HG03521 (cell line): ENCODE measurements at regions not wholly inside any gene's neighbourhood (a gene's known extent, or its start where the extent isn't known, plus 50 kb on each side); places are given as distances from the start of the nearest gene placed in this dataset.
"Not testable (repeated sequence)": the region's sequence is repeated elsewhere in the genome, so short reads cannot be mapped to it uniquely, and the experiment has no call there.

ENCODE experiments used
- ATAC-seq: cut with Tn5 transposase; IDR thresholded peaks from one replicate; pipeline ENCODE4 v1.9.1; 2021; ENCODE audit warnings: mild to moderate bottlenecking, moderate library complexity; ENCODE audit not compliant: unreplicated experiment

DNA sequence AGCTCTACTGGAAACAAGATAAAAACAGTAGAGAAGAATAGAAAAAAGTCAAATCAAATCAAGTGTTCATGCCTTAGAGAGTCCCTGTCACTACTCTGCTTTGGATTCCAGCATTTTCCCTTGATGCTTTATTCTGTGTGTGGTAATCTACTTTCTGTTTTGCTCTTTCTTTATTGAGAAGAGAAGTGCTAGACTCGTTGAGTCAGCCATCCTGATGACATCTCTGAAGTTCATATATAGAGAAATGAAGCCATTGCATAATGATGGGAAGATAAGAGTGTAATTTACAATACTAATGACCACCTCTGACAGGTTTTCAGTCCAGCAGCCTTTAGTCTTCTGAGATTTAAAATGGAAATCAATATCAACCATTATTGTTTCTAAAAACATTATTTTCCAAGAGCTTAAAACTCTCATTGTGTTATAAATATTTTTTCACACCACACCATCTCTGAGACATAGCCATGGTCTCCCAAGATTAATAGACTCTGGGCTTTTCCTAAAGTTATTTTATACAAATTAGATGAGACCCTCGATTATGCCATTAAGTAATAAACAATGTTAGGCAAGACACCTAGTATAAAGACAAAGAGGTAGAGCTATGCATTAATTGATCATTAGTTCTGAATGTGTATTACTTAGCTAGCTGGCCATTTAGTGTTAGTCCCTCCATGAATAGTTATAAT is 679.0 kb upstream of the ACVR2A start:
- no peak for ATAC-seq

DNA sequence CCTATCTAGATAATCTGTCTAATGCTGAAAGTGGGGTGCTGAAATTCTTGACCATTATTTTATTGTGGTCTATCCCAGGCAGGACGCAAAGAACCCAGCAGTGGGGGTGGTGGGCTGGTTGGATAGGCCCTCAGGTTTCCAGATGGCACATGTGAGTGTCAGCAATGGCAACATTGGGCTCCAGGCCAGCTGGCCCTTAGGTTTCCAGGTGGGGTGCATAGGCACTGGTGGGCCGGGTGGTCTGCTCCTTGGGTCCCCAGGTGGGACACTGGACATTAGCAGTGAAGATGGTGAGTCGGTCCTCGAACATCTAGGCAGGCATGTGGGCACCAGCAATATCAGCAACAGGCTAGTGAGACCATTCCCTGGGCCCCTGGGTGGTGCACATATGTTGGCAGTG is 680.3 kb upstream of the ACVR2A start:
- no peak for ATAC-seq

DNA sequence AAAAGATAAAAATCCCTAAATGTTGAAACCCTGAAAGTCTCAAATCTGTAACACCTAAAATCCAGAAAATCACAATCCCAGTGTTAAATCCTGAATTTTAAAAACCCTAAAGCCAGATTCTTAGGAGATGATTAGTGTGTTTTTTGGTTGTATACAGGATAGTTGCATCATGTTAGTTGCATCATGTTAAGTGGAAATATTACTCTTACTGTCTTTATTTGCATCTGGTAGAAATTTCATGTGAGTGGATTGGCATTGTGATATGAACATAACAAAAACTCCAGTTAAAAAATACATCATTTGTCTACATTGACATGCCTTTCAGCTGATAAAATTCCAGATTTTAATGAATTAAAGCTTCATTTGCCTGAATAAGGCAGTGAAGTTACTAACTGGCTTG is 683.1 kb upstream of the ACVR2A start:
- ATAC-seq = no peak

DNA sequence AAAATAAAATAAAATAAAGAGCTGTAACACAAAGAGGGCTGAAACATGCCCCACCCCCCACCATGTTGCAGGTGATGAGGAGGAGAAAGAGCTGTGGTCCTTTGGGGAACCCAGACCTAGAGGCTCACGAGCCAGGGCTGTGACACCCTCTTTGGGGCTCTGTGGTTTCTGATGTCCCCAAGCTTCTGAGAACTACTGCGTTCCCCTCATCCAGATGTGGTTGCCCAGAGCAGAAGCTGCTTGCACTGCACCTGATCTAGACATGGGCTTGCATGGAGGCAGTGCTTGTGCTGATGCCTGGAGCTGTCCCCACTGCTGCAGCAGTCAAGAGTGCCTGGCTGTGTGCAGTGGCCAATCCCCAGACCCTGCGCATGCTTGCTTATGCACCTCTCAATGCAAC is 687.9 kb upstream of the ACVR2A start:
- ATAC-seq = no peak

DNA sequence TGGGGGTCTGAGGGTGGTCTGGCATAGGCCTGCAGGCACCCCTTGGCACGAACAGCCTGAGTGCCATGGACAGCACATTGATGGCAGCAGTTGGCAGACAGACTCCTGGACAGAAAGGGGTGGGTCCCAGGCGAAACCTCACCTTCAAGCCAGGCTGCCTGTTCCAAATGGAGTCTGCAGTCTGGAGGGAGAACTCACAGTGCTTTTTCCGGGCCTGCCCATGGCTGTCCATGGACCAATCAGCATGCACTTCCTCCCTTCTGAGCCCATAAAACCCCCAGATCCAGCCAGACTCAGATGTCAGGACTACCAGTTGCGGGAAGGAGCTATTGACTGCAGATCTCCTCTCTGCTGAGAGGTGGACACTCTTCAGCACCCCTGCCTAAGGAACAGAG is 694.6 kb upstream of the ACVR2A start:
- ATAC-seq = no peak

DNA sequence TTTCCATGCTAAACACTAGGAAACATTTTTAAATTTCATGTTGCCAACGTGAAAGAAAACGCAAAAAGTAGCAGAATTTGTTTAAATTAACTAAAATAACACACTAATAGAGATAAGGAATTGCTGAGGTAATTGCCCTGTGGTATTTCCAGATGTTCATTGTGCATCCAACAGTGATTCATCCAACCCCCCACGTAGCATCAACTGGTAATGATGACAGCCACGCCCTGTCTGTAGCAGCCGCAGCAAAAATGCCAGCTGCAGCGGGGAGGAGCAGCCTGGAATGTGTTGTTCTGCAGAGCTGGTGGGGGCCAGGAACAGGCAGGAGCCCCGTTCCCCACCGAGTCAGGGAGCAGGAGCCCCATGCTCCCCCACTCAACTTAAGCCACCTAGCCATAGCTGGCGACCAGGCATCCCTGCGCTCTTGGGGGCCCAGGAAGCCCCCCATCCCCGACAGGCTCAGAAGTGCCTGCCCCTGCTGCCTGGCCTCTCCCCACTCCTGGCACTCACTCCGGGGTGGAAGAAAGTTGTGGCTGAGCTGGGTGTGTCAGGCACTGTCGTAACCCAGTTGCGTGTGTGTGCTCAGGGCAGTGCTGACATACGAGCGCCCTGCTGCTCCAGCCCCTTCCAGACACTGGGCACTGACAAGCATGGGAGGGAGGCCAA is 695.1 kb upstream of the ACVR2A start:
- no peak for ATAC-seq

DNA sequence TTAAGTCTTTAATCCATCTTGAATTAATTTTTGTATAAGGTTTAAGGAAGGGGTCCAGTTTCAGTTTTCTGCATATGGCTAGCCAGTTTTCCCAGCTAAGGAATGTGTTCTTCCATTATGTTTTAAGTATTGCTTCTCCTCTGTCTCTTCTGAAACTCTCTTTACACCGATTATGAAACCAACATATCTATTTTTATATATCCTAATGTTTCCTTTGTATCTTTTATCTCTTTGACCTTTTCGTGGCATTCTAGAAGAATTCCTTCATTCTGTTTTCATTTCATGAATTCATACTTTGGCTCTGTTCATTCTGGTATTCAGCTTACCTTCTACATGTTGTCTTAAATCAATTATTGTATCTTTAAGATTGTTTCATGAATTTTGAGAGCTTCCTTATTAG is 697.0 kb upstream of the ACVR2A start:
- ATAC-seq = no peak

DNA sequence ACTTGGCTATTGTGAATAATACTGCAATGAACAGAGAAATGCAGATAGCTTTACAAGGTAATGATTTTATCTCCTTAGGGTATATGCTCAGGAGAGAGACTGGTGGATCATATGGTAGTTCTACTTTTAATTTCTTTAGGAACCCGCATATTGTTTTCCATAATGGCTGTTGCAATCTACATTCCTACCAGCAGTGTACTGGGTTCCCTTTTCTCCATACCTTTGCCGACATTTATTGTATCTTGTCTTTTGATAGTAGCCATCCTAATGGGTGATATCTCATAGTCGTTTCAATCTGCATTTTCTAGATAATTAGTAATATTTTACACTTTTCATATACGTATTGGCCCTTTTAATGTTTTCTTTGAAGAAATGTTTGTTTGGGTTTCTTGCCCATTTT is 702.9 kb upstream of the ACVR2A start:
- no peak for ATAC-seq

DNA sequence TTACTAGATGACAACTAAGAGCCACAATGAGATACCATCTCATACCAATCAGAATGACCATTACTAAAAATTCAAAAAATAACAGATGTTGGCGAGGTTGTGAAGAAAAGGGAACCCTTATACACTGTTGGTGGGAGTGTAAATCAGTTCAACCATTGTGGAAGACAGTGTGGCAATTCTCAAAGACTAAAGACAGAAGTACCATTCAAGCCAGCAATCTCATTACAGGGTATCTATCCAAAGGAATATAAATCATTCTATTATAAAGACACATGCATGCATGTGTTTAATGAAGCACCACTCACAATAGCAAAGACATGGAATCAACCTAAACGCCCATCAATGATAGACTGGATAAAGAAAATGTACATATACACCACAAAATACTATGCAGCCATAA is 705.1 kb upstream of the ACVR2A start:
- not testable (repeated sequence) for ATAC-seq

DNA sequence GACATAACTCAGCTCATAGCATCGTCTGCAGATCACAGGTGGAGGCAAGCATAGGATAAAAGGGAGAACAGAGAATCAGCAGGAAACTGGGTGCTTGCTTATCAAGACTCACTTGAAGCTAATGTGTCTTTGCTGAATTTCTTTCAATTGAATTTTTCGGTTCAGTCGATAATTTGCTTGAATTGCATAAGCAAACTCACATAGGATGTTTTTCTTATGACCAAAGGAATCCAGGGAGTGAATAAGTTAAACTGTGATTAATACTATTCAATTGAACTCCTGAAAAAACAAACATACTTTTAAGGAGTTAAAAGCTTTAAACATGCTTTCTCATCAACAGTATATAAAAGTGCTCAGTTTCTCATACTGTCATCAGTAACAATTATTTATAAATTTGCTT is 707.1 kb upstream of the ACVR2A start:
- no peak for ATAC-seq

DNA sequence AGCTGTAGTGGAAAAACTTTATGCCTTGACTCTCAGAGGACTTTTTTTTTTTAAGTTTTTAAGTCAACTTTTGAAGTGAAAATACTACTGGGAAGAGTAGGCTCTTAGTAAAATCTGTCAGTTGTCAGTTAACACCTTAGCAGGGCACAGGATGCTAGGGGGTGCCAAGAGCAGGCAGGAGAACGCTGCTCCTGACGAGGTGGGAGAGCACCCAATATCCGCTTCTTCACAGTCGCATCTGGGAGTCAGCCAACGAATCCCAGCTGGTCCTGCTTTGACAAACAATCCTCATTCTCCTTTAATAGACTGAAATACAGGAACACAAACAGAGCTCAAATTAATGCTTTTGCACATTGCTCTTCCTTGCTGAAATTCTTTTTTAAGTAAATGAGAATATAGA is 709.5 kb upstream of the ACVR2A start:
- ATAC-seq = no peak

DNA sequence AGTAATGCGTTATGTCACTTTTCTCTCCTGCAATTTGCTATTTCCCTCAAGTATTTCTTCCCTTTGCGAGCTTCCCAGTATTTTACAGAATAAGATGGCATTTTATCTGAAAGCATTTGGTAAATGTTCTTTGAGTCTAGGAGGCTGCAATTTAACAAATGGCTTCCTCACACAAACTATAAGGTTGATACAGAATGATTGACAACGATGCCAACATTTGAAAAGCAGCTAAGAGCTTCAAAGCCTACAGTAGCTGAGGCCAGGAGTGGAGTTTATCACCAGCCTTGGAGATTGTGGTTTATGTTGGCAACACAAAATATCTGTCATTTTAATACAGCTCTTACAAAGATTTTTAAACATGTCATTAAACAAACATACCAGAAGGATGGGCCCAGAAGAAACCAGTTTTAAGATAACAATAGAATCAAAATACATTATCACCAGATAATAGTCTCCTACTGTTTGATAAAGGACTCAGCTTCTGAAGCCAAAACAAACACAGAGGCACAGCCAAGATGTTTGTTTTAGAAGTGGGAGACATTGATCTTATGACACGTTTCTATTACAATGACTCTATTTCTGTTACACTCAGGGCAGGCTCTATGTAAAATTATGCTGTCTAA is 711.4 kb upstream of the ACVR2A start:
- ATAC-seq = no peak

DNA sequence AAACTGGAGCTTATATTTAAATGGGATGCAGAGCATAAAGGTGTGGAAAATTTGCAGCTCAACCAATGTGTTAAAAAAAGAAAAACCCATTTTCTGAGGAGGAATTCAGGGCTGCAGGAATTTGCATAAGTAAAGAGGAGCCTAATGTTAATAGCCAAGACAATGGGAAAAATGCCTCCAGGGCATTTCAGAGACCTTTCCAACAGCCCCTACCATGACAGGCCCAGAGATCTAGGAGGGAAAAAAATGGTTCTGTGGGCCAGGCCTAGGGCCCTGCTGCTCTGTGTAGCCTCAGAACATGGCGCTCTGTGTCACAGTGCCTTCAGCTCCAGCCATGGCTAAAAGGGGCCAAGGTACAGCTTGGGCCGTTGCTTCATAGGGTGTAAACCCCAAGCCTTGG is 719.7 kb upstream of the ACVR2A start:
- ATAC-seq = no peak

DNA sequence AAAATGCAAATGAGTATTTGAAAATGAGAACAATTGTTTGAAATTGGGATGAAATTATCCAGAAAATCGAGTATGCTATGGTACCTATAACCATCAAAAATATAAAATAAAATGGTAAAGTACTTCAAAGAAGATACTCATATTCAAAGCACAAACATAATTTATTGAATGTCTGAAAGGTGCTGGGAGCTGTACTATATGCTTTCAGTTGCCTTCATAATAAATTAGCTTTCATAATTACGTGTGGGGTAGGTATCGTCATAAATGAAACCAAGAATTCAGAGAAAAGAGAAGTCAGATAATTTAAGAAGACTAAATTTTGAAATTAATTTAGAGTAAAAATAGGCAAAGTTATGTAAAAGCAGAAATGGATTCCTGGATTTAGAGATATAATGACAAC is 721.9 kb upstream of the ACVR2A start:
- ATAC-seq = no peak

DNA sequence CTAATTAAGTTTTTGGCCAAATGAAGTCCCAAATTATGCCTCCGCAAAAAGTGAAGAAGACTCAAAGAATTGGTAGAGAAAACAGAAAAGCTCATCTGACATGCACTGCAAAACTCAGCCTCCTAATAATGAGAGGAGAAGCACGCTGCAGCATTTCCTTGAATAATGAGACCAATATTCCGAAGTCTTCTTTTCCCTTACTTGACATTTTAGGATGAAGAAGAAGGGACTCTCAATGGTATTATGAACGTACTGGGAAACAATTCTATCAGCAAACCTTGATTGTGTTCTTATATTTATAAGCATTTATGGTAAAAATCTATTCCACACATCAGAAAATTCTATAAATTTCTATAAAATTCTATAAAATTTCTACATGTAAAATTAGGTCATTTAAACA is 733.9 kb upstream of the ACVR2A start:
- no peak for ATAC-seq

DNA sequence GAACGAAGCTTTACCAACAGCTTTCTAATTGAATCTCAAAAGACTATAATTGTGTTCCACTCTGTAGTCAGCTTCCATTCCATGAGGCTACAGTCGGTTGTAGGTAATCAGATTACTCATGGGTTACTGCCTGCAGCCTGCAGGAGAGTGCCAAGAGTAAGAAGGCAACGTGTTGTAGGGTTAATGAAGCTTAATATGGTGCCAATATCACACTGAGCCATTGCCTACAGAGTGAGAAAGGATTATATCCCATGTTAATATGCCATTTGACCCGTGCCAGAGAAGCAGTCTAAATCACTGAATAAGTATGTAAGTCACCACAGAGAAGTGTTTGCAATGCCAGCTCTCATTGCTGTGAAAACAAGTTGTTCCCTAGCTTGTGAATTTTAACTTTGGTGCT is 734.5 kb upstream of the ACVR2A start:
- no peak for ATAC-seq

DNA sequence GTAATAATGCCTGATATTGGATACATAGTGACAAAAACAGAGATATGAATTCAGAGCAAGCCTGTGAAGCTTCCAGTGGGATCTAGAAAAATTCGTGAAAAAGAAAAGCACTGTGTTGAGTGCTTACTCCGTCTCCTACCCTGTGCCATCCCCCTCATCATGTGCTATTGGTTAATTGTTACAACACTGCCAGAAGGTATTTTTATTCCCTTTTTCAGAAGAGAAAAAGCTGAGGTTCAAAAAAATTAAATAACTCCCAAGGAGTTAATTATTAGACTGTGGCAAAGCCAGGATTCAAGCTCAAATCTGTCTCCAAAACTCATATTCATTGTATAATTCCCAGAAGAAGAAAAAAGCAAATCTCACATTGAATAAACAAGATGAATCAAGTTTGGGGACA is 735.5 kb upstream of the ACVR2A start:
- no peak for ATAC-seq

DNA sequence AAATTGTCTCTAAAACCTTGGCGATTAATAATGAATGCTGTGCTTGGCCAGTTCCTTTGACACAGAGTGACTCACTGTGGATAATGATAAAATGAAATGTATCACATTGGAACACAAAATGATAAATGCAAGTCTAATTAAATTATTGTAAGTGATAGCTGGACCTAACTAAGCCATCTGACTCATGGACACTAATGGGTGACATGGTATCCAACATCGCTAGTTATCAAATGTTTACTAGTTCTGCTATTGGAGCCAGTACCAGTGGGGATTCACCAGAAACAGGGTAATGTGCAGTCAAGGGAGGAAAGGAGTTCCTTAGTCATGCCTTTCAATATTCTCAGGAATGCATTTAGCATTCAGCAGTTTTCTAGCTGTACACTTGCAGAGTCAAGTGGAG is 736.3 kb upstream of the ACVR2A start:
- no peak for ATAC-seq

DNA sequence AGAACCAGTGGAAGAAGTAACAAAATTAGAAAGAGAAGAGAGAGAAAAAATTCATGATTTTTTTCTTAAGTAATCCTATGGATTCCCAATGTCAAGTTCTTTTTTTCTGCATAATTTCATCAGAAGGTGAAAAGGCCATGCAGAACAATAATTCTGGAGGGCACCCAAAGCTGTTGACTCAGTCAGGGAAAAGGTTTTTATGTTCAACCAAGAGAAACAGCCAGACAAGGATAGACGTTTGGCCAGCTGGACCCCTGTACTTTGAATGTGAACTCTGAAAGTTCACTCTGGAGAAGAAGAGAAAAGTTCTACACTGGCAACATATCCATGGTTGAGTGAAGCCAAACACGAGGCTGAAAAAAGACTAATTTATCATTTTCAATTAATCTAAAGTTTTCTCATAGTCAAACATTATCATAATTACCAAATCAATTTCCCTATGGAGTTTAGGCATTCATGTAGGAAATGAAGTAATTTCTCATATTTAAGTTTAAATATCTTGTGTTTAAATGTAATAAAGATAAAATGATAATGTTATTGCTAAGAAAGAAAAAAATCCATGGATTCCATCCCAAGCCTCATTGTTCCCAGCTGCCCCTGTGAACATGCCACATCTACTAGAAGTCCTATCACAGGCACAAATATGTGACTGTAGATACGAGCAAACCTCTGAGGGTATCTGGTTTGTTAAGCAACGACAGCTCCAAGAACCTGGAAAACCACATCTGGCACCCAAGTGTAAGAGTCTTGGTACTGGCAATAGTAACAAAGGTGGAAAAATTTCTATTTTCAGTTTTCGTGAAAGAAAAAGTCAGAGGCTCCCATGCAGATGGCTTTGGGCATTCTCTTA is 742.7 kb upstream of the ACVR2A start:
- no peak for ATAC-seq

DNA sequence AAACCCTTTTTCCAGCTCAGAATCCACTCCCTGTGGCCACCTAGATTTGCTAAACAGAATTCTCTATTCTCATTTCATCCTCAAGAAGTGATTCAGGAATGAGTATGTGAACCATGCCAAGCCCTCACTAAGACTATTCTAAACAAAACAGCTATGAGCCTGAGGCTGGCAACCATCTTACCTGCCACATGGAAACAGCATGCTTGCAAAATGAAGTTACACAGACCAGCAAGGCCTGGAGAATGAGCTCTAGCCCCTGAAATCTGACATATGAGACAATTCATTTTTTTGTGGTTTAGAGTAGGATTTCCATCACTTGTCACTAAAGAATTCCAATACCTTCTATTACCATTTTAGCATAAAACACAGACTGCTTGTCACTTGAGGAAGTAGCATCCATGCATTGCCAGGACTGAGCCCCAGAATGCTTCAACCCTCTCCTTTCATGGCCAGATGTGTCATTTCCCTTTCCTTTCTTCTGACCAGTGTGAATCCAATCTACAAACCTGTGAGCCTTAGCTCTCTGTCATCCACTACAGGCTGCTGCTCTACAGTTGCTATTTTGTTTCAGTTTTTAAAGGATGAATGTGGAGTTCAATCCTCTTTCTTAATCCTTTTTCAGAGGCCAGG is 744.3 kb upstream of the ACVR2A start:
- ATAC-seq = no peak

DNA sequence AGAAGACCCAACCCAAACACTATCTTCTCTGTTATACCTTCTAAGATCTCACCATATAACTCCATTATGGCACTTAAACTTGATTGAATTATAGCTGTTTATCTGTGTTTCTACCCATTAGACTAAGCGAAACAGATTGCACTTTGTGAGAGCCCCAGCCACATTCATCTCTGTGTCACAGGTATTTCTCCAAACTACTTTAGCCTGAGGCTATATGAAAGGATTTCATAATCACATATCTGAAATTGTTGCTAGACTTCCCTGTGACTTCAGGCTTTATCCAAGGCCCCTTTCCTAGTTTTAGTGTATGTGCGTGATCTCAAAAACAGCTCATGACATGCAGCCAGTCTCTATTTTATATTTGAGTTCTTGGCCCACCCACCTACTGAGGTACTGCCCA is 745.0 kb upstream of the ACVR2A start:
- ATAC-seq = no peak
